Urinary bladder (tissue), 3 donors: ENCODE measurements at regions not wholly inside any gene's neighbourhood (a gene's known extent, or its start where the extent isn't known, plus 50 kb on each side); places are given as distances from the start of the nearest gene placed in this dataset.

Source experiments
- DNase-seq: peaks from one replicate; pipeline ENCODE4 v3.0.0-alpha.2; 2015; ENCODE audit errors: extremely low spot score
- H3K27ac ChIP-seq: one replicate; pipeline ENCODE4 v1.5.1; 2013; ENCODE audit warnings: low read depth, mild to moderate bottlenecking, moderate library complexity
- H3K36me3 ChIP-seq: one replicate; pipeline ENCODE4 v1.6.1; 2013; ENCODE audit warnings: mild to moderate bottlenecking, moderate library complexity; ENCODE audit not compliant: insufficient read depth
- H3K4me1 ChIP-seq: one replicate; pipeline ENCODE4 v1.6.1; 2013; ENCODE audit warnings: mild to moderate bottlenecking, moderate library complexity; ENCODE audit not compliant: insufficient read depth
- H3K4me3 ChIP-seq: one replicate; pipeline ENCODE4 v1.5.1; 2013; ENCODE audit warnings: low read depth, low read length
- WGBS: extraction: QIAGEN DNeasy Blood & Tissue Kit; methylation state at CpG from one replicate; pipeline ENCODE4 v1.1.7; 2013; 5-methylcytosine and 5-hydroxymethylcytosine counted together
- donor health status: healthy with polysubstance abuse.
- donor health status: healthy.

DNA sequence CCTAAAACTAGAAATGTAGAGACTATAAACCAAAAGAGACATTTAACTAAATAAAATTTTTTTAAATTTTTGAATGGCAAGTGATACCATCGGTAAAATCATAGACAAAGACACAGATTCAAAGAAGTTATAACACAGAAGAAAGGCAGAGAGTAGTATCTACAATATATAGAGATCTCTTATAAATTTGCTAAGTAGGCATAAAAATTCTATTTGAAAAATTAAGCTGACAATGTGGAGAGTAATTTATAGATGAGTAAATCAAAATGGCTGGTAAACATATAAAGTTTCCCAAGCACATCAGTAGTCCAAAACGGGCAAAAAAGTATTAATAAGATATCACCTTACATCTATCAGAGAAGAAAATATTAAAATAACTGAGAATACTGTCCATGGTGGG, 1061.0 kb downstream of the ADGRL2 start:
- no peak for DNase-seq
- 90% methylated on average over 2 of the region's 2 CpGs for WGBS
- no peak overlapping the region for H3K4me3 ChIP-seq
- H3K36me3 ChIP-seq: no peaks in the 10 kb centered on the region
- H3K27ac ChIP-seq: no peak overlapping the region
- H3K4me1 ChIP-seq: no peaks in the 10 kb centered on the region

DNA sequence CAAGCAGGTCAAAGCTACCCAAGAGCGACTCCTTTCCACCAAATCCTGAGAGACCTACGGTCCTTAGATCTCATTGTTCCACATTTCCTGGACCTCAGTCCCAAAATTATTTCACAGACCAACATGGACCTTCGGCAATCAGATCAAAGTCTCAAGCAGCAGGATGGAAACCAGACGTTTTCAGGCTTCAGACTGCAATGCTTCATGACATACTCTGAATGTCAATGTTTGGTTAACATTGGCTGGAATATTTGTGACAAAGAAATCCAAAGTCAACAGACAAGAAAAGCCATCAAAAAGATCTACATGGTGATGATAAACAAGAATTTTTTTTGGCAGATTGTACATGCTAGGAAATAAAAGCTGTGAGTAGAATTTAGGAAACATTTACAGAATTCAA, 1057.3 kb downstream of the ADGRL2 start:
- no peak overlapping the region for H3K4me3 ChIP-seq
- H3K4me1 ChIP-seq: no peaks in the 10 kb centered on the region
- H3K27ac ChIP-seq: no peak overlapping the region
- WGBS: 47% methylated on average over 4 of the region's 4 CpGs
- no peak for DNase-seq
- no peaks in the 10 kb centered on the region for H3K36me3 ChIP-seq

DNA sequence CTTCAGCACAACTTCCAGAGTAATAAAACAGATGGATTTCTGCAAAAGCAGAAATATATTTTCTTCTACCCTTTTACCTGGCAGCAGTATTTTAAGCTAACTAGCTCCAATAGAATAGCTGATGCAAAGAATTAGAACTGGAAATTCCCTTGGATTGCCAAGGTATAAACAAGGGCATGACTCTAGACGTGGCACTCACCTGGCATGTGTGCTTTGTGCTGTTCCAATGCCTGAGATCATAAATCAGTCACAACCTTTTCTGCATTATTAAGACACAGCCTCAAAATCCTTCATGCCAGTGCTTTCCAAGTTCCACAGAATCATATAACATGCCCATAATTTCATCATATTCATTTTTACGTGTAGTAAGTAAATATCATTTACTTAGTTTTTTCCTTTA, 1048.7 kb downstream of the ADGRL2 start:
- Histone ChIP-seq H3K4me1 (no peaks in the 10 kb centered on the region), H3K27ac (no peak overlapping the region), H3K4me3 (no peak overlapping the region), H3K36me3 (no peaks in the 10 kb centered on the region)
- DNase-seq: no peak
- 65% methylated on average over 2 of the region's 2 CpGs for WGBS

DNA sequence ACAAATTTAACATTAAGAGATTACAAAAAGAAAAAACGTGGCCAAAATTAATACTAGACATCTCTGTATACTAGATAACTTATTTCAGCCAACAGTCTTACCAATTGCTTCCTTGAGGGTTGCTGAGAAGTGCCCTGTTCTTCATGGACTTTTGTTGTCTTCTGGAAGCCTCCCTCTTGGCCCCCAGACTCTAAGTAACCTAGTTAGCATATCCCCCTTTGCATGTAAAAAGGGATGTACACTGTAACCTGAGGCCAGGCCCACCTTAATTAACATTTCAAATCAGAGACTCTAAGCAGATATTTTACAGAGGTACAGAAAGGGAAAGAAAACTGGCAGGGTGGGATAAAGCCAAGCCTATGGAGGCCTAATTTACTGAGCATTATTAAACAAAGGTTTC, 1047.3 kb downstream of the ADGRL2 start:
- H3K4me1 ChIP-seq: no peaks in the 10 kb centered on the region
- DNase-seq: no peak
- no peaks in the 10 kb centered on the region for H3K36me3 ChIP-seq
- H3K27ac ChIP-seq: no peak overlapping the region
- H3K4me3 ChIP-seq: no peak overlapping the region
- 74% methylated on average over 1 of the region's 1 CpG for WGBS

DNA sequence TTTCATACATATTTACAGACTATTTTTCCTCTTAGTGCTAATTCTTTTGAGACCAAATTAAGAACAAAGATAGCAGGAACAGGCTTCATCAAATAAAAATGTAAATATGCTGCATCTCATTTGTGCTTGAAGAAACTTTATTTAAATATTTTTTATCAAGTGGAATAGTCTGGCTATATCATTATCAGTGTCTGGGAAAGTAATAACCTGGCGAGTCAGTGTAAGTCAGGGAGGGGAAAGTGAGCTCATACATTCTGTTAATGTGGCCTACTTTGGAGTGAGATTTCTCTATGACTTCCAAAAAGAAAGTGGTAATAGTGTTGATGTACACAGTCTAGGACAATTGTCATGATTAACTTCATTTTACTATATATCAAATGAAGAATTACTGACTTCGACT, 1045.1 kb downstream of the ADGRL2 start:
- 97% methylated on average over 2 of the region's 2 CpGs for WGBS

DNA sequence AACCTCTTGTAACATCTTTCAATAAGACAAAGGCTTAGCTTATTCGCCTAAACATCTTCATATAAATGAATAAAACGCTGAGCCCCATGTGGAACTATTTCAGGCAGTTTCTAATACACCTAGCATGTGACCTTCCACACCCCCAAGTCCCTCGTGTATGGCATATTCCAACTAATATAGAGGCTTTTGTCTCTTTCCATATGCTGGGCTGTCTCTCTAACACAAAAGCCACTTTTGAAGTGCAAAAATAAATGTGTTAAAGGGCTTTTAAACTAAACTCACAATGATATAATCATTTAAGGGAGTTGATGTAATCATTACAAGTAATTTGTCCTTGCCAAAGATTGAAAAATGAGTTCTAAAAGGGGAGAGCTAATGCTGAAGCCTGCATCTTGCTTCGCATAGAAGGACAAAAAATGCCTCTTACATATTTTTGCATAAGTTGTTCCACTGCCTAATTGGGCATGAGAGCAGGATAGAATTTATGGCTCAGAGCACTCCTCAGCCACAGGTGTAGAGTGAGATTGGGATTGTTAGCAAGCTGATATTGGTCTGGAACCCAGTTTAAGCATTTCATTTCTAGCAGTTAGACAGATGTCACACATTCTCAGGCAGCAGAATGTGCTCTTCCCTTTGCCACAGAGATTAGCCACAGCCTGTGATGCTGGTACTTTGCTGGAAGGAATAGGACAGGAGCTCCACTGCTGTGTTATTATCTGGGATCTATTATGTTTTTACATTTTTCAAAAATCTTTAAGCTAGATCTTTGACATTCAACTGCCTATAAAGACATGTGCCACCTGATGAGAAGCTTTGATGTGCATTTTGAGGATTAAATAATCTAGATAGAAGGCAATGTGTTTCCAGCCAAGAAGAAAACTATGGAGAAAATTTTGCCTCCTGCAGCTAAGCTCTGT, 1044.4 kb downstream of the ADGRL2 start:
- DNase-seq: no peak
- Histone ChIP-seq H3K4me3 (no peak overlapping the region), H3K27ac (no peak overlapping the region), H3K4me1 (no peaks in the 10 kb centered on the region), H3K36me3 (no peaks in the 10 kb centered on the region)
- WGBS: 82% methylated on average over 4 of the region's 4 CpGs

More for the DNA sequence above, 1045.1 kb downstream of the ADGRL2 start:
- Histone ChIP-seq H3K4me1 (no peaks in the 10 kb centered on the region), H3K27ac (no peak overlapping the region), H3K36me3 (no peaks in the 10 kb centered on the region), H3K4me3 (no peak overlapping the region)
- no peak for DNase-seq

DNA sequence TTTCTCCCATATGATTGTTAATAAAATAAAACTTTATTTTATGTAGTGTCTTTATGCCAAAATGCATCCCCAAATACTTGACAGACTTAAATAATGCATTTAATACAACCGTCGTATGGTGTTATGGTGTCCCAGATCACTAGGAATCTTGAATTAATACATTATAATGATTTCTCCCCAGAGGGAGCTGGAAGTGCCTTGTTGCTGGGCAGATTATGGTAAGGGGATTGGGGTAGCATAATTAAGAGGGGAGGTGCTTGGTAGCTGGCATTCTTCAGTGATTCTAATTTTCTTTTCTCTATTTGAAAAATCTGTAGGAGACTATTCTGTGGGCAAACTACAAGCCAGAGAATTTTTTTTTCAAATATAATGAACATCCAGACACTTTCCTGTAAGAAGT, 1043.7 kb downstream of the ADGRL2 start:
- H3K4me3 ChIP-seq: no peak overlapping the region
- no peaks in the 10 kb centered on the region for H3K36me3 ChIP-seq
- no peaks in the 10 kb centered on the region for H3K4me1 ChIP-seq
- DNase-seq: no peak
- no peak overlapping the region for H3K27ac ChIP-seq
- WGBS: 98% methylated on average over 2 of the region's 2 CpGs

DNA sequence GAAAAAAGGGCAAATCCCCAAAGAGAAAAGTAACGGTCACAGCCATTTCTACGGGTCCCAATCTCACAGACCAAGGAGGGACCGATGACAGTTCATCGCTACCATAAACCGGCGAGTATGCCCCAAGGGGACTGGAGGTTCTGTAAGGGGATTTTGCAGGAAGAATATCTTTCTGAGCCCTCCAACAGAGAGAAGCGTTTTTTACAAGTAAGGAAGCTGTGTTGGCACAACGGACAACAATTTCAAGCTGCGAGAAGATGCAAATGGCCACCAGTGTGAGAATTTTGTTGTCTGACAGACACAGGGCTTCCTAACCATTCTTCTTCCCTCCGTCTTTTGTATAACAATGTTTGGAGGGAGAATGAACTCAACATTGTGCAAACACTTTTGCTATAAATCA, 1043.1 kb downstream of the ADGRL2 start:
- no peak overlapping the region for H3K27ac ChIP-seq
- DNase-seq: no peak
- H3K4me1 ChIP-seq: no peaks in the 10 kb centered on the region
- H3K4me3 ChIP-seq: no peak overlapping the region
- no peaks in the 10 kb centered on the region for H3K36me3 ChIP-seq
- WGBS: 97% methylated on average over 10 of the region's 10 CpGs

DNA sequence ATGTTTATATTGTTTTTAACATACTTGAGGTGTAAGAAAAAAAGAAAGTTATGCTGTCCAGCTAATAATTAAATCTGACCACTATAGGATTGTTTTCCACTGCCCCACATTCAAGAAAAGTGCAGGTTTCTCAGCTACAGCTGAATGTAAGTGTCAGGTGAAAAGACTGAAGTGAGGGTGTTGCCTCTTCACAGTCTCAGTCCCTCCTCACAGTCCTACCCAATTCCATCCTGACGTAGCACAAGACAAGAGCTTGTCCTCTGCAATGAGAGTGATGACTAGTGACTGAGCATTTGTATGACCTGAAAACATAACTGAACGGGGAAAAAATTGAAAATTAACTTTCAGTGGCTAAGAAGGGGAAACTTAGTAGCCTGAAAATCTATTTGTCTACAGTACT, 1039.5 kb downstream of the ADGRL2 start:
- WGBS: 44% methylated on average over 2 of the region's 2 CpGs
- H3K4me3 ChIP-seq: no peak overlapping the region

DNA sequence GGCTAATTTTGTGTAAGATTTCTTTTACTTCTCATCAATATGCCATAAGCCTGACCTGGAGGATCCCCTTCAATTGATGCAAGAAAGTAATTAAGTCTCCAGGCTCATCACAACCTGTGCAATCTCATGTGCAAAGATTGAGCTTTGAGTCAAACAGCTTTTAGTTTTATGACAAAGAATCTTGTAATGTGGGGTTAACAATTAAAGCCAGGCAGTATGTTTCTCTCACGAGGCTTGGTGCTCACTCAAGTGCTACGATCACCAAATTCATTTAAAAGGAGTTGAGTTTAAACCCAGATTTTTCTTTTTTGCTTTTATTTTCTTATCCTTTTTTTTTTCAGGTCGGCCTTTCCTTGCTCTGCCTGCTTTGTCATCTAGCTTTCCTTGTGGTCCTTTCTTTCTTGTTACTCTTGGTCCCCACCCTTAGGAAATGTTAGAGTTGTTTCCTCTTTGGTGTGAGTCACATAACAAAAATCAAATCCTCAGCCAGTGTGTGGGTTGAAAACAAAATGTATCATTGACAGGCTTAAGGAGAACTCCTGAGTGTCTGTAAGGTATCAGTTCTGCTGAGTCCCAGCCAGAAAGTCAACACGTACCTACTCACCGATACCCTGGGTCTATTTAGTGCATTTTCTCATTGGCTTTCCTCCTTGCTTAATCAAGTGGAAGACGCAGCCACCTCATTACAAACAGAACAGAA, 1037.2 kb downstream of the ADGRL2 start:
- no peaks in the 10 kb centered on the region for H3K4me1 ChIP-seq
- WGBS: 82% methylated on average over 6 of the region's 6 CpGs

More for the DNA sequence above, 1039.5 kb downstream of the ADGRL2 start:
- DNase-seq: no peak
- H3K27ac ChIP-seq: no peak overlapping the region
- H3K36me3 ChIP-seq: no peaks in the 10 kb centered on the region
- H3K4me1 ChIP-seq: no peaks in the 10 kb centered on the region

DNA sequence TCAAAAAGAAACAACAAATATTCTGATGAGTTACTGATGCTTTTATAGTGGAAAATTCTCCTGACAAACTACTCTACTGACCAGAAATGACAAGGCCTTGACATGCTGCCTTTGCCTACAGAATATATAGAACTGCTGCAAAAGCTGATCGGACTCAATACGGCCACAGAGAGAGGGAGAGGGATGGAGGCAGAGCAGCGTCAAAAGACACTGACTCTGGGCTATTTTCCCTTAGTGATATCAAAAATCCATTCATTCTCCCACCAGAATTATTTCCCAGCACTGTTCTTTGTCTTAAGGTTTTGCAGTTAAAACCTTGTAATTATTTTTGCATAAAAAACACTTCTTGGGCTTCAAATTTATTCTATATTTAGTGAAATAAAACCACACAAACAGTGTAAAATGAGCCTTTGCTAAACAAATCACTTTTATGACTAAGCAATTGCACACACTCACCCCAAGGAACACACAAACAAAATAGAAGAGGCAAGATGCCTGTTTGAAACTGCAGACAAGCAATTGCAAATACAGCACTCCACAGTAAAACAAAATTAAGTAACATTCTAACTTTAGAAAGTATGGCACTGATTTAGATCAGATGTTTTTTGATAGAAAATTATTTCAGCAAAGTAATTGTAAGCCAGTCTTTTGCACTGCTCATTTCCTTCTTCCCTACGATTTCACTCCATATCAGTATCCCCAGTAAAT, 1036.4 kb downstream of the ADGRL2 start:
- Histone ChIP-seq H3K27ac (no peak overlapping the region), H3K4me1 (no peaks in the 10 kb centered on the region), H3K4me3 (no peak overlapping the region), H3K36me3 (no peaks in the 10 kb centered on the region)
- no peak for DNase-seq
- WGBS: 64% methylated on average over 4 of the region's 4 CpGs

More for the DNA sequence above, 1037.2 kb downstream of the ADGRL2 start:
- Histone ChIP-seq H3K27ac (no peak overlapping the region), H3K36me3 (no peaks in the 10 kb centered on the region), H3K4me3 (no peak overlapping the region)
- no peak for DNase-seq

DNA sequence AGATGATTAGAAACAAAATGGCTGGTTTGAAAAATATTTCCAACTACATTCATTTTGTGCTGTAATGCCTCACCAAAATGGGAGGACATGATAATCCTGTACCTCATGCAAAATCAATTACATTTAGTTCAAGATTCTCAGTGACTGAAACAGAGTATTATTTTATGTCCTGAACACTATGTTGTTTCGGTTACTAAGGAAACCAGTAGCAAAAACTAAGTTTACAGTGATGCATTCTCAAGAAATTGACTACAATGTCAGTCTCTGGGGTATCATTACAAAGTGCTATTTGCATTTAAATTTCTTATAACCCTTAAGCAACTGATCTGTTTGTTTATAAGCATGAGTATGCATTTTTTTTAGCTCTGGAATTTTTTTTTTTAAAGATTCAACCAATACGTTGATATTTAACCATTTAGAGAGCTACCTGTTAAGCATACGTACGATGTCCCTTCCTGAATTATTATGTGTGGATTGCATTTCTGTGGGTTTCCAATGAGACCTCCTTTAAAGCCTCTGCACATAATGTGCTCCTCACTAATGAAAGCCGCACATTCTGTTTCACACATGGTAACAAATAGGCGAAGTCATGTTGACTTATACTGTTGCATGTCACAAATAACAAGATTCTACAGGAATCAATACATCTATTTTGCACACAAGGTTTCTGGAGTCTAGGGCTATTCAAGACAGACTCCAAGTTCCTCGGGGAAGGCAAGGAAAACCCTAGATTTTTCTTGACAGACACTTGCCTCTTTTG, 1035.7 kb downstream of the ADGRL2 start:
- H3K4me1 ChIP-seq: no peaks in the 10 kb centered on the region
- no peaks in the 10 kb centered on the region for H3K36me3 ChIP-seq
- no peak overlapping the region for H3K27ac ChIP-seq
- no peak for DNase-seq
- 87% methylated on average over 7 of the region's 7 CpGs for WGBS
- no peak overlapping the region for H3K4me3 ChIP-seq

DNA sequence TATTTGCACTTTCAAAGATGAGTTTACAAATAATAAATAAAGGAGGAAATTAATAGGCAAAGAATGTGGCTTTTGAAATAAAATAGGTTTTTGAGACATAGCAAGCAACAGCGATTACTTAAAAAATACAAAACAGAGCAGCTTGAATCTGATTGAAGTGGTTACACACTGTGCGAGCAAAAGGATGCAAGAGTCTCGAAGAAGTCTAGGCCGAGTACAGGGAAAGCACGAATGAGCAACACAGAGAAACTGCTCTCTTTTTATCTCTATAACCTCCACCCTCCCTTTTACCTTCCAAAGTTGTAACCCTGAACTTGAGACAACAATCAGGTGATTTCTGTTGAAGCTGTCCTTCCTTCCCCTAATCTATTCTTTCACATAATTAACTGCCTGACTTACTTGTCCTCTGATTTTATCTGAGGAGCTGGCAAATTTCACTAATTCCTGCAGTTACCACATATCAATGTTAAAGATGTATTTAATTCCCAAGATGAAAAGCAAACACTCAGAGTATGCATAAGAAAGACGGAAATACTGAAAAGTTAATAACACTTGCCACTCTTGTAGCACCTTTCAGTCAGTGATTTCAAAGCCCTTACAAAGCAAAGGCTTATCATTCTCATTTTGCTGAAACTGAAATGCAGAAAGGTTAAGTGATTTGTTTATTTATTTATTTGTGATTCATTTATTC, 1030.1 kb downstream of the ADGRL2 start:
- Histone ChIP-seq H3K27ac (no peak overlapping the region), H3K36me3 (no peaks in the 10 kb centered on the region), H3K4me3 (no peak overlapping the region), H3K4me1 (no peaks in the 10 kb centered on the region)
- WGBS: 84% methylated on average over 6 of the region's 6 CpGs
- no peak for DNase-seq
